ENCODE measurements at regions not wholly inside any gene's neighbourhood (a gene's known extent, or its start where the extent isn't known, plus 50 kb on each side); places are given as distances from the start of the nearest gene placed in this dataset.

GRCh38 chr2:16085073-16085472 lies 144.7 kb downstream of the MYCN start:
- no peak overlapping the region for H3K4me3 Mint-ChIP-seq (ENCODE audit: low read depth, unreplicated experiment)
- intact Hi-C loops (cut with micrococcal nuclease; ENCODE audit: unreplicated experiment), result no loop called here
- no peaks in the 10 kb centered on the region for H3K27me3 Mint-ChIP-seq (ENCODE audit: unreplicated experiment)

GRCh38 chr2:16084274-16084673 lies 143.9 kb downstream of the MYCN start:
- TF ChIP-seq CTCF (IDR thresholded peaks at IDR 0.05; ENCODE audit: unreplicated experiment), result no peak
- Mint-ChIP-seq H3K9me3 (ENCODE audit: low read depth, unreplicated experiment) (no peaks in the 10 kb centered on the region), H3K4me1 (ENCODE audit: low read depth, unreplicated experiment) (peaks cover 10% of the 10 kb centered on the region), H3K4me3 (ENCODE audit: low read depth, unreplicated experiment) (no peak overlapping the region), H3K27me3 (ENCODE audit: unreplicated experiment) (no peaks in the 10 kb centered on the region), H3K27ac (ENCODE audit: unreplicated experiment) (no peak overlapping the region), H3K36me3 (ENCODE audit: insufficient read depth, unreplicated experiment) (no peaks in the 10 kb centered on the region)
- CTCF ChIA-PET, result interaction anchor here (0.6 kb wide), 1 partner anchor 86 kb away, joined by 3 read pairs; no protein-coding TSS in a partner anchor
- BruUV-seq (replicated peaks), result no TSS peak
- intact Hi-C loops (cut with micrococcal nuclease; ENCODE audit: unreplicated experiment), result no loop called here
- no peak for DNase-seq

More at GRCh38 chr2:16085073-16085472, 144.7 kb downstream of the MYCN start:
- H3K27ac Mint-ChIP-seq (ENCODE audit: unreplicated experiment), result no peak overlapping the region
- CTCF ChIA-PET, result no interaction called here
- no TSS peak for BruUV-seq (replicated peaks)
- peaks cover 2% of the 10 kb centered on the region for H3K4me1 Mint-ChIP-seq (ENCODE audit: low read depth, unreplicated experiment)
- no peak for DNase-seq
- H3K9me3 Mint-ChIP-seq (ENCODE audit: low read depth, unreplicated experiment), result no peaks in the 10 kb centered on the region
- no peaks in the 10 kb centered on the region for H3K36me3 Mint-ChIP-seq (ENCODE audit: insufficient read depth, unreplicated experiment)
- TF ChIP-seq CTCF (IDR thresholded peaks at IDR 0.05; ENCODE audit: unreplicated experiment), result no peak

GRCh38 chr2:16082276-16082675 lies 141.9 kb downstream of the MYCN start:
- no peaks in the 10 kb centered on the region for H3K9me3 Mint-ChIP-seq (ENCODE audit: low read depth, unreplicated experiment)
- no TSS peak for BruUV-seq (replicated peaks)
- H3K4me3 Mint-ChIP-seq (ENCODE audit: low read depth, unreplicated experiment), result no peak overlapping the region
- no peak for DNase-seq
- no peak for TF ChIP-seq CTCF (IDR thresholded peaks at IDR 0.05; ENCODE audit: unreplicated experiment)
- intact Hi-C loops (cut with micrococcal nuclease; ENCODE audit: unreplicated experiment), result no loop called here
- H3K36me3 Mint-ChIP-seq (ENCODE audit: insufficient read depth, unreplicated experiment), result no peaks in the 10 kb centered on the region
- no peaks in the 10 kb centered on the region for H3K27me3 Mint-ChIP-seq (ENCODE audit: unreplicated experiment)
- CTCF ChIA-PET, result no interaction called here
- H3K4me1 Mint-ChIP-seq (ENCODE audit: low read depth, unreplicated experiment), result peaks cover 13% of the 10 kb centered on the region
- H3K27ac Mint-ChIP-seq (ENCODE audit: unreplicated experiment), result no peak overlapping the region

GRCh38 chr2:16081316-16082200 lies 141.2 kb downstream of the MYCN start:
- Mint-ChIP-seq H3K27ac (ENCODE audit: unreplicated experiment) (no peak overlapping the region), H3K27me3 (ENCODE audit: unreplicated experiment) (no peaks in the 10 kb centered on the region), H3K36me3 (ENCODE audit: insufficient read depth, unreplicated experiment) (no peaks in the 10 kb centered on the region), H3K9me3 (ENCODE audit: low read depth, unreplicated experiment) (no peaks in the 10 kb centered on the region), H3K4me3 (ENCODE audit: low read depth, unreplicated experiment) (no peak overlapping the region), H3K4me1 (ENCODE audit: low read depth, unreplicated experiment) (peaks cover 13% of the 10 kb centered on the region)
- no peak for DNase-seq
- TF ChIP-seq CTCF (IDR thresholded peaks at IDR 0.05; ENCODE audit: unreplicated experiment), result no peak
- intact Hi-C loops (cut with micrococcal nuclease; ENCODE audit: unreplicated experiment), result no loop called here
- no TSS peak for BruUV-seq (replicated peaks)
- CTCF ChIA-PET, result no interaction called here

All from Calu3 (cell line).